SK-N-SH (cell line): ENCODE measurements at regions not wholly inside any gene's neighbourhood (a gene's known extent, or its start where the extent isn't known, plus 50 kb on each side); places are given as distances from the start of the nearest gene placed in this dataset.

Experiments
- CTCF ChIA-PET: fragments of 300-600, 350-600 bp; formaldehyde crosslinking; extraction: SDS; loops from one replicate; lab custom pipeline; 2021; lab: Yijun Ruan, JAX
- POLR2A ChIA-PET: fragments of 350-600 bp; sonication (Branson Sonifier 250); formaldehyde crosslinking; extraction: SDS; loops from one replicate; lab custom pipeline; 2020; ENCODE audit warnings: antibody characterized with exemption, inconsistent platforms; lab: Yijun Ruan, JAX
- DNase-seq: peaks from one replicate; pipeline ENCODE4 v3.0.0; 2012
- H2AFZ ChIP-seq: fragments of 200-600 bp; sonication (generic); 2 replicates; pipeline ENCODE4 v1.8.1; 2016; ENCODE audit warnings: antibody characterized with exemption, mild to moderate bottlenecking, low read depth
- H3F3A ChIP-seq: fragments of 200-600 bp; sonication (generic); replicated peaks from 2 replicates; pipeline ENCODE3; 2016; ENCODE audit warnings: antibody characterized with exemption, mild to moderate bottlenecking; ENCODE audit not compliant: insufficient read depth
- H3K27ac ChIP-seq, 2 experiments: fragments of 200-500 bp in 1 of 2; fragments of 200-600 bp in 1 of 2; sonication (Bioruptor generic) in 1 of 2; sonication (generic), shearing (Covaris generic) in 1 of 2; 2 replicates each; pipeline versions ENCODE4 v1.5.1 to v1.6.1; 2014 to 2016; ENCODE audit warnings: low read depth in 2 of 2, inconsistent platforms in 1 of 2, low read length in 1 of 2, mild to moderate bottlenecking in 1 of 2, mixed read lengths in 1 of 2
- H3K27me3 ChIP-seq: fragments of 200-600 bp; sonication (generic), shearing (Covaris generic); 2 replicates; pipeline ENCODE4 v1.6.1; 2016; ENCODE audit warnings: mixed run types; ENCODE audit not compliant: insufficient read depth
- H3K36me3 ChIP-seq, 2 experiments: fragments of 200-500 bp in 1 of 2; fragments of 200-600 bp in 1 of 2; sonication (Bioruptor generic) in 1 of 2; sonication (generic) in 1 of 2; replicated peaks in 1 of 2; 2 replicates each; pipeline versions ENCODE3 to v1.5.1; 2014 to 2016; ENCODE audit warnings: low read length in 1 of 2, mild to moderate bottlenecking in 1 of 2; ENCODE audit not compliant: insufficient read depth in 2 of 2, control insufficient read depth in 1 of 2
- H3K4me1 ChIP-seq, 2 experiments: fragments of 200-500 bp in 1 of 2; fragments of 200-600 bp in 1 of 2; sonication (Bioruptor generic) in 1 of 2; sonication (generic), shearing (Covaris generic) in 1 of 2; 2 replicates each; pipeline versions ENCODE4 v1.5.1 to v1.6.1; 2014 to 2016; ENCODE audit warnings: low read depth in 1 of 2, low read length in 1 of 2, mixed run types in 1 of 2; ENCODE audit not compliant: insufficient read depth in 2 of 2, control insufficient read depth in 1 of 2
- H3K4me2 ChIP-seq: fragments of 200-600 bp; sonication (generic), shearing (Covaris generic); 2 replicates; pipeline ENCODE4 v1.6.1; 2017; ENCODE audit warnings: mixed run types
- H3K4me3 ChIP-seq, 2 experiments: fragments of 200-500 bp in 1 of 2; fragments of 200-600 bp in 1 of 2; sonication (Bioruptor generic) in 1 of 2; sonication (generic), shearing (Covaris generic) in 1 of 2; 2 replicates each; pipeline versions ENCODE4 v1.5.1 to v1.8.1; 2014 to 2016; ENCODE audit warnings: low read depth in 2 of 2, inconsistent platforms in 1 of 2, low read length in 1 of 2, mild to moderate bottlenecking in 1 of 2, mixed read lengths in 1 of 2, moderate library complexity in 1 of 2
- H3K79me2 ChIP-seq: fragments of 200-600 bp; sonication (generic); 2 replicates; pipeline ENCODE4 v1.8.1; 2017; ENCODE audit warnings: mild to moderate bottlenecking; ENCODE audit not compliant: insufficient read depth
- H3K9ac ChIP-seq: fragments of 200-600 bp; sonication (generic); 2 replicates; pipeline ENCODE4 v1.6.1; 2017; ENCODE audit warnings: mixed run types
- H3K9me2 ChIP-seq: fragments of 200-600 bp; sonication (generic); 2 replicates; pipeline ENCODE4 v1.6.1; 2017; ENCODE audit warnings: mixed run types
- H3K9me3 ChIP-seq: fragments of 200-600 bp; sonication (generic); 2 replicates; pipeline ENCODE4 v1.6.1; 2017; ENCODE audit warnings: mixed run types, mild to moderate bottlenecking, moderate library complexity
- H4K20me1 ChIP-seq: fragments of 200-600 bp; sonication (generic); 2 replicates; pipeline ENCODE4 v1.6.1; 2017; ENCODE audit warnings: mild to moderate bottlenecking, mixed run types; ENCODE audit not compliant: insufficient read depth
- CHD2 ChIP-seq: fragments of 150-350 bp; IDR thresholded peaks from 2 replicates; pipeline ENCODE4 v1.6.1; 2018; ENCODE audit warnings: low read length; ENCODE audit not compliant: partially characterized antibody
- EP300 ChIP-seq, 2 experiments: IDR thresholded peaks; 2 replicates each; pipeline versions ENCODE4 v1.4.0 to v1.6.1; 2012; ENCODE audit warnings: borderline replicate concordance in 1 of 2, low read depth in 1 of 2, low read length in 1 of 2
- FOSL2 ChIP-seq: IDR thresholded peaks from 2 replicates; pipeline ENCODE4 v1.4.0; 2012; ENCODE audit warnings: low read depth, mild to moderate bottlenecking, moderate library complexity, borderline replicate concordance
- FOXM1 ChIP-seq: IDR thresholded peaks from 2 replicates; pipeline ENCODE4 v1.4.0; 2012; ENCODE audit warnings: low read depth, mild to moderate bottlenecking
- GABPA ChIP-seq: IDR thresholded peaks from 2 replicates; pipeline ENCODE4 v1.4.0; 2012; ENCODE audit warnings: low read depth, mild to moderate bottlenecking
- GATA2 ChIP-seq: sonication (generic); formaldehyde crosslinking; IDR thresholded peaks from 2 replicates; pipeline ENCODE4 v1.5.0; 2020; ENCODE audit warnings: mild to moderate bottlenecking, missing genetic modification reagents
- MEF2A ChIP-seq: IDR thresholded peaks from 2 replicates; pipeline ENCODE4 v1.4.0; 2012; ENCODE audit warnings: low read depth, borderline replicate concordance
- MXI1 ChIP-seq: IDR thresholded peaks from 2 replicates; pipeline ENCODE4 v1.6.1; 2012; ENCODE audit warnings: mild to moderate bottlenecking, low read depth, low read length, improper control_type of control experiment
- NFIC ChIP-seq: IDR thresholded peaks from 2 replicates; pipeline ENCODE4 v1.4.0; 2012; ENCODE audit warnings: borderline replicate concordance
- NRF1 ChIP-seq: IDR thresholded peaks from 2 replicates; pipeline ENCODE4 v1.6.1; 2012; ENCODE audit warnings: low read depth, mild to moderate bottlenecking, low read length
- POLR2AphosphoS5 ChIP-seq: IDR thresholded peaks from 2 replicates; pipeline ENCODE4 v1.6.1; 2012; ENCODE audit warnings: low read depth, low read length
- RFX5 ChIP-seq: IDR thresholded peaks from 2 replicates; pipeline ENCODE4 v1.6.1; 2012; ENCODE audit warnings: mild to moderate bottlenecking, improper control_type of control experiment, low read length
- RXRA ChIP-seq: IDR thresholded peaks from 2 replicates; pipeline ENCODE4 v1.4.0; 2012; ENCODE audit warnings: low read depth, mild to moderate bottlenecking, borderline replicate concordance
- SIN3A ChIP-seq: IDR thresholded peaks from 2 replicates; pipeline ENCODE4 v1.6.1; 2012; ENCODE audit warnings: low read depth, mild to moderate bottlenecking, low read length, moderate library complexity, borderline replicate concordance
- TCF12 ChIP-seq: IDR thresholded peaks from 2 replicates; pipeline ENCODE4 v1.4.0; 2012
- WGBS: methylation state at CpG from one replicate; pipeline ENCODE4 v1.1.6; 2017; ENCODE audit warnings: low lambda C conversion rate; 5-methylcytosine and 5-hydroxymethylcytosine counted together
- TF ChIP-seq, protein P1 (sequence below): IDR thresholded peaks from 2 replicates; pipeline ENCODE4; 2012
- TF ChIP-seq, protein P2 (sequence below): IDR thresholded peaks from 2 replicates; pipeline ENCODE4 v1.4.0; 2012; ENCODE audit warnings: low read depth
- TF ChIP-seq, protein P3 (sequence below): IDR thresholded peaks from 2 replicates; pipeline ENCODE4 v1.4.0; 2012; ENCODE audit warnings: low read depth, borderline replicate concordance
- TF ChIP-seq, protein P4 (sequence below): fragments of 200-600 bp; sonication (generic); IDR thresholded peaks from 2 replicates; pipeline ENCODE4 v1.6.1; 2017; ENCODE audit warnings: antibody characterized with exemption, mild to moderate bottlenecking, moderate library complexity
- TF ChIP-seq, protein P5 (sequence below): fragments of 150-350 bp; IDR thresholded peaks from 2 replicates; pipeline ENCODE4 v1.6.1; 2016; ENCODE audit warnings: mild to moderate bottlenecking, low read depth, low read length

DNA sequence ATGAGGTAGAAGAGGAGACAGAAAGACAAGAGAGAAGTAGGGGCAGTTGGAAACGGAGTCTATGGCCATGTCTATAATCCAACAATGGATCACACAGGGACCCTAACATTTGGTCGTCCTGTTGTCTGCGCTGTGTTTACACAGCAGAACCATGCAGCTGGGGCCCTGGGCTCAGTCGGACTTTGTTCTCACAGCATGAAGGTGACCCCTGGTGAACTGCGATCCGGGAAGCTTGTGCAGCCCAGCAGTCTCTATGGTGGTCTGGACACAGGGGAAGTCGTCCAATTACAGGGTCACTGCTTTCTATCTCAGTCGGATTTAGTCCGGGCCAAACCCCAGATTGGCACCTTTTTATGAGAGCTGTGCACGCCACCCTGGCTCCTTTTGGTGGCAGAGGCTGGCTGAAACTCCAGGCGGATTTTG lies 153.6 kb downstream of the FOXA2 start (continued):
- TF ChIP-seq, protein P1, sequence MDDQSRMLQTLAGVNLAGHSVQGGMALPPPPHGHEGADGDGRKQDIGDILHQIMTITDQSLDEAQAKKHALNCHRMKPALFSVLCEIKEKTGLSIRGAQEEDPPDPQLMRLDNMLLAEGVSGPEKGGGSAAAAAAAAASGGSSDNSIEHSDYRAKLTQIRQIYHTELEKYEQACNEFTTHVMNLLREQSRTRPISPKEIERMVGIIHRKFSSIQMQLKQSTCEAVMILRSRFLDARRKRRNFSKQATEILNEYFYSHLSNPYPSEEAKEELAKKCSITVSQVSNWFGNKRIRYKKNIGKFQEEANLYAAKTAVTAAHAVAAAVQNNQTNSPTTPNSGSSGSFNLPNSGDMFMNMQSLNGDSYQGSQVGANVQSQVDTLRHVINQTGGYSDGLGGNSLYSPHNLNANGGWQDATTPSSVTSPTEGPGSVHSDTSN, result no peak
- TF ChIP-seq, protein P2, sequence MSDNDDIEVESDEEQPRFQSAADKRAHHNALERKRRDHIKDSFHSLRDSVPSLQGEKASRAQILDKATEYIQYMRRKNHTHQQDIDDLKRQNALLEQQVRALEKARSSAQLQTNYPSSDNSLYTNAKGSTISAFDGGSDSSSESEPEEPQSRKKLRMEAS, result no peak
- TF ChIP-seq GATA2 (CRISPR knock-in tag) (no peak), FOSL2 (no peak)

DNA sequence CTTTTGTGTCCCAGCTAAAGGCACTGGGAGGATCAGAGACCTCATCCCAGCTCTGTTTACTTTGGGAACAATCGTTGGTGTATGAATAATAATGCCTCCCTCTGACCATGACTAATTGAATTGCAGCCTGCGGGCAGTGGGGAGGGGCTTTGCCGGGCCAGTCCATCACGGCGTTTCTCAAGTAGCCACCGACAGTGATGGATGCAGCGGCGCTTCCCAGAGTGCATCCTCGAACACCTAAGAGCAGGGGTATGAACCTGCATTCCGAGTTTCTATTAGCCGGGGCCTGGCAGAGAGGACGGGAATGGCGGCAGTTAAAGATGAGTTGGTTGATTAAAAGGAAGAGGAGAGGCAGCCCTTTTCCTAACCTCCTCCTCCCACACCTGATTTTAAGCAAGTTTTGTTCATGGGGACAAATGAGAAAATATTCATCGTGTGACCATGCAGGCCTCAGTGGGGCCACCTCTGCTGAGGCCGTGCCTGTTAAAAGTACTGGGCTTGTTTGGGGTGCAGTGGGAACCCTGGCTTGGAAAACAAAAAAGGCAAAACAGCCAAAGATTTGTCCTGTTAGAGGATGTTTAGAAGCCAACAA lies 154.1 kb downstream of the FOXA2 start:
- Histone ChIP-seq H3K79me2 (no peaks in the 10 kb centered on the region), H3K4me2 (no peak overlapping the region), H3K27ac (no peak overlapping the region), H3K36me3 (no peaks in the 10 kb centered on the region), H3K9ac (no peak overlapping the region), H3K4me1 (no peaks in the 10 kb centered on the region), H4K20me1 (no peaks in the 10 kb centered on the region), H3K9me3 (no peaks in the 10 kb centered on the region), H3F3A (no peaks in the 10 kb centered on the region), H2AFZ (no peak overlapping the region), H3K4me3 (no peak overlapping the region), H3K9me2 (no peaks in the 10 kb centered on the region), H3K27me3 (no peaks in the 10 kb centered on the region; the same call in 1 of the 2 replicates)
- ChIA-PET POLR2A (no interaction called here), CTCF (interaction anchor here (2.1 kb wide), 1 partner anchor 22 kb away, joined by 11 read pairs; no protein-coding TSS in a partner anchor)
- WGBS, result 3% methylated on average over 15 of the region's 15 CpGs
- no peak for TF ChIP-seq MEF2A
- TF ChIP-seq RFX5, result no peak
- no peak for TF ChIP-seq SIN3A
- TF ChIP-seq MXI1, result no peak
- TF ChIP-seq, protein P3, sequence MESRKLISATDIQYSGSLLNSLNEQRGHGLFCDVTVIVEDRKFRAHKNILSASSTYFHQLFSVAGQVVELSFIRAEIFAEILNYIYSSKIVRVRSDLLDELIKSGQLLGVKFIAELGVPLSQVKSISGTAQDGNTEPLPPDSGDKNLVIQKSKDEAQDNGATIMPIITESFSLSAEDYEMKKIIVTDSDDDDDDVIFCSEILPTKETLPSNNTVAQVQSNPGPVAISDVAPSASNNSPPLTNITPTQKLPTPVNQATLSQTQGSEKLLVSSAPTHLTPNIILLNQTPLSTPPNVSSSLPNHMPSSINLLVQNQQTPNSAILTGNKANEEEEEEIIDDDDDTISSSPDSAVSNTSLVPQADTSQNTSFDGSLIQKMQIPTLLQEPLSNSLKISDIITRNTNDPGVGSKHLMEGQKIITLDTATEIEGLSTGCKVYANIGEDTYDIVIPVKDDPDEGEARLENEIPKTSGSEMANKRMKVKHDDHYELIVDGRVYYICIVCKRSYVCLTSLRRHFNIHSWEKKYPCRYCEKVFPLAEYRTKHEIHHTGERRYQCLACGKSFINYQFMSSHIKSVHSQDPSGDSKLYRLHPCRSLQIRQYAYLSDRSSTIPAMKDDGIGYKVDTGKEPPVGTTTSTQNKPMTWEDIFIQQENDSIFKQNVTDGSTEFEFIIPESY, result no peak
- no peak for TF ChIP-seq POLR2AphosphoS5
- TF ChIP-seq GABPA, result no peak
- TF ChIP-seq FOXM1, result no peak
- TF ChIP-seq TCF12, result no peak
- TF ChIP-seq, protein P4, sequence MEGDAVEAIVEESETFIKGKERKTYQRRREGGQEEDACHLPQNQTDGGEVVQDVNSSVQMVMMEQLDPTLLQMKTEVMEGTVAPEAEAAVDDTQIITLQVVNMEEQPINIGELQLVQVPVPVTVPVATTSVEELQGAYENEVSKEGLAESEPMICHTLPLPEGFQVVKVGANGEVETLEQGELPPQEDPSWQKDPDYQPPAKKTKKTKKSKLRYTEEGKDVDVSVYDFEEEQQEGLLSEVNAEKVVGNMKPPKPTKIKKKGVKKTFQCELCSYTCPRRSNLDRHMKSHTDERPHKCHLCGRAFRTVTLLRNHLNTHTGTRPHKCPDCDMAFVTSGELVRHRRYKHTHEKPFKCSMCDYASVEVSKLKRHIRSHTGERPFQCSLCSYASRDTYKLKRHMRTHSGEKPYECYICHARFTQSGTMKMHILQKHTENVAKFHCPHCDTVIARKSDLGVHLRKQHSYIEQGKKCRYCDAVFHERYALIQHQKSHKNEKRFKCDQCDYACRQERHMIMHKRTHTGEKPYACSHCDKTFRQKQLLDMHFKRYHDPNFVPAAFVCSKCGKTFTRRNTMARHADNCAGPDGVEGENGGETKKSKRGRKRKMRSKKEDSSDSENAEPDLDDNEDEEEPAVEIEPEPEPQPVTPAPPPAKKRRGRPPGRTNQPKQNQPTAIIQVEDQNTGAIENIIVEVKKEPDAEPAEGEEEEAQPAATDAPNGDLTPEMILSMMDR, result no peak
- TF ChIP-seq, protein P5, sequence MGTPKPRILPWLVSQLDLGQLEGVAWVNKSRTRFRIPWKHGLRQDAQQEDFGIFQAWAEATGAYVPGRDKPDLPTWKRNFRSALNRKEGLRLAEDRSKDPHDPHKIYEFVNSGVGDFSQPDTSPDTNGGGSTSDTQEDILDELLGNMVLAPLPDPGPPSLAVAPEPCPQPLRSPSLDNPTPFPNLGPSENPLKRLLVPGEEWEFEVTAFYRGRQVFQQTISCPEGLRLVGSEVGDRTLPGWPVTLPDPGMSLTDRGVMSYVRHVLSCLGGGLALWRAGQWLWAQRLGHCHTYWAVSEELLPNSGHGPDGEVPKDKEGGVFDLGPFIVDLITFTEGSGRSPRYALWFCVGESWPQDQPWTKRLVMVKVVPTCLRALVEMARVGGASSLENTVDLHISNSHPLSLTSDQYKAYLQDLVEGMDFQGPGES, result no peak
- no peak for TF ChIP-seq RXRA
- TF ChIP-seq CHD2, result no peak
- no peak for TF ChIP-seq NRF1
- TF ChIP-seq NFIC, result no peak
- TF ChIP-seq EP300 (IDR thresholded peaks at IDR 0.05; ENCODE audit: borderline replicate concordance in 1 of 2, low read depth in 1 of 2, low read length in 1 of 2), result no peak
- no peak for TF ChIP-seq GATA2 (CRISPR knock-in tag)
- no peak for DNase-seq
